ENCODE measurements at regions not wholly inside any gene's neighbourhood (a gene's known extent, or its start where the extent isn't known, plus 50 kb on each side); places are given as distances from the start of the nearest gene placed in this dataset.

DNA sequence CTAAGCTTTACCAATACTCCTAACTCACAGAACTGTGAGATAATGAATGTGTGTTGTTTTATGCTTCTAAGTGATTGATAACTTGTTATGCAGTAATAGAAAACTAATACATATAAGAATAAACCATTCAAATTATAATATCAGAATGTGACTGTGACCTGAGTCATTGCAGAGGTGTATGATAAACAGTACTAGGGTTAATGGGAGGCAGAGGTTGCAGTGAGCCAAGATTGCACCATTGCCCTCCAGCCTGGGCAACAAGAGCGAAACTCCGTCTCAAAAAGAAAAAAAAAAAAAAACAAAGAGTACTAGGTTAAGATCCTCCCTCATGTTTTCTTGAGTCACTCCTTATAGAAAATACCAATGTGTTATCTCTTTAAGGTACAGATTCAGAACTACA lies 950.3 kb downstream of the SORCS1 start:
- TF ChIP-seq, protein P1, sequence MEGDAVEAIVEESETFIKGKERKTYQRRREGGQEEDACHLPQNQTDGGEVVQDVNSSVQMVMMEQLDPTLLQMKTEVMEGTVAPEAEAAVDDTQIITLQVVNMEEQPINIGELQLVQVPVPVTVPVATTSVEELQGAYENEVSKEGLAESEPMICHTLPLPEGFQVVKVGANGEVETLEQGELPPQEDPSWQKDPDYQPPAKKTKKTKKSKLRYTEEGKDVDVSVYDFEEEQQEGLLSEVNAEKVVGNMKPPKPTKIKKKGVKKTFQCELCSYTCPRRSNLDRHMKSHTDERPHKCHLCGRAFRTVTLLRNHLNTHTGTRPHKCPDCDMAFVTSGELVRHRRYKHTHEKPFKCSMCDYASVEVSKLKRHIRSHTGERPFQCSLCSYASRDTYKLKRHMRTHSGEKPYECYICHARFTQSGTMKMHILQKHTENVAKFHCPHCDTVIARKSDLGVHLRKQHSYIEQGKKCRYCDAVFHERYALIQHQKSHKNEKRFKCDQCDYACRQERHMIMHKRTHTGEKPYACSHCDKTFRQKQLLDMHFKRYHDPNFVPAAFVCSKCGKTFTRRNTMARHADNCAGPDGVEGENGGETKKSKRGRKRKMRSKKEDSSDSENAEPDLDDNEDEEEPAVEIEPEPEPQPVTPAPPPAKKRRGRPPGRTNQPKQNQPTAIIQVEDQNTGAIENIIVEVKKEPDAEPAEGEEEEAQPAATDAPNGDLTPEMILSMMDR (IDR thresholded peaks at IDR 0.05) = no peak
- TF ChIP-seq POLR2AphosphoS5 (IDR thresholded peaks at IDR 0.05) (no peak), POLR2A (IDR thresholded peaks at IDR 0.05) (no peak)
